Large intestine (tissue), 3 donors: ENCODE measurements at regions not wholly inside any gene's neighbourhood (a gene's known extent, or its start where the extent isn't known, plus 50 kb on each side); places are given as distances from the start of the nearest gene placed in this dataset.
"Not testable (repeated sequence)": the region's sequence is repeated elsewhere in the genome, so short reads cannot be mapped to it uniquely, and the experiment has no call there.

Experiments
- DNase-seq, 2 donors: peaks; one replicate each; pipeline versions ENCODE4 v3.0.0 to v3.0.0-alpha.2; 2013
- H3K27ac ChIP-seq: one replicate; pipeline ENCODE4 v1.5.1; 2013; ENCODE audit warnings: low read length
- H3K27me3 ChIP-seq: 2 replicates; pipeline ENCODE4 v1.6.1; 2013; ENCODE audit warnings: low read length; ENCODE audit not compliant: control insufficient read depth, insufficient read depth
- H3K36me3 ChIP-seq: 2 replicates; pipeline ENCODE4 v1.6.1; 2013; ENCODE audit warnings: low read length; ENCODE audit not compliant: control insufficient read depth, insufficient read depth
- H3K4me1 ChIP-seq: one replicate; pipeline ENCODE4 v1.6.1; 2013; ENCODE audit warnings: low read length; ENCODE audit not compliant: control insufficient read depth, insufficient read depth
- H3K4me3 ChIP-seq: one replicate; pipeline ENCODE4 v1.5.1; 2013; ENCODE audit warnings: low read length
- H3K9me3 ChIP-seq: one replicate; pipeline ENCODE4 v1.6.1; 2013; ENCODE audit warnings: mild to moderate bottlenecking, low read depth, low read length, moderate library complexity; ENCODE audit not compliant: control insufficient read depth
- WGBS: methylation state at CpG from one replicate; pipeline ENCODE4 v1.1.5; 2013; ENCODE audit warnings: low lambda C conversion rate; ENCODE audit not compliant: insufficient coverage; 5-methylcytosine and 5-hydroxymethylcytosine counted together

- H3K4me1 ChIP-seq, result no peaks in the 10 kb centered on the region
- H3K27ac ChIP-seq, result no peak overlapping the region
- no CpG with 5 or more reads among the region's 8 CpGs for WGBS
- no peak for DNase-seq
- no peaks in the 10 kb centered on the region for H3K36me3 ChIP-seq
- H3K4me3 ChIP-seq, result no peak overlapping the region
- no peaks in the 10 kb centered on the region for H3K9me3 ChIP-seq
- H3K27me3 ChIP-seq, result no peaks in the 10 kb centered on the region
These were observed 222.9 kb upstream of the KCNK2 start for GRCh38 chr1:214859647-214860046.

- no peaks in the 10 kb centered on the region for H3K4me1 ChIP-seq
- H3K9me3 ChIP-seq, result peaks cover 2% of the 10 kb centered on the region
- no peaks in the 10 kb centered on the region for H3K36me3 ChIP-seq
- H3K27ac ChIP-seq, result no peak overlapping the region
- 33% methylated on average over 1 of the region's 2 CpGs for WGBS
- H3K27me3 ChIP-seq, result no peaks in the 10 kb centered on the region
- H3K4me3 ChIP-seq, result no peak overlapping the region
- DNase-seq, result no peak
These were observed 220.9 kb upstream of the KCNK2 start for GRCh38 chr1:214861615-214862014.

- H3K4me1 ChIP-seq, result no peaks in the 10 kb centered on the region
- no peaks in the 10 kb centered on the region for H3K36me3 ChIP-seq
- no peak overlapping the region for H3K4me3 ChIP-seq
- peaks cover 2% of the 10 kb centered on the region for H3K9me3 ChIP-seq
- WGBS, result no CpG with 5 or more reads among the region's 2 CpGs
- no peaks in the 10 kb centered on the region for H3K27me3 ChIP-seq
- no peak overlapping the region for H3K27ac ChIP-seq
- DNase-seq, result no peak
These were observed 220.1 kb upstream of the KCNK2 start for GRCh38 chr1:214862421-214862820.

- Histone ChIP-seq H3K4me3 (no peak overlapping the region), H3K9me3 (peaks cover 2% of the 10 kb centered on the region), H3K27ac (no peak overlapping the region), H3K27me3 (no peaks in the 10 kb centered on the region), H3K36me3 (no peaks in the 10 kb centered on the region), H3K4me1 (no peaks in the 10 kb centered on the region)
- 100% methylated on average over 2 of the region's 3 CpGs for WGBS
- no peak for DNase-seq
These were observed 217.4 kb upstream of the KCNK2 start for GRCh38 chr1:214864896-214865688.

- H3K27me3 ChIP-seq, H3K4me1 ChIP-seq, H3K36me3 ChIP-seq, H3K4me3 ChIP-seq, H3K27ac ChIP-seq, DNase-seq, H3K9me3 ChIP-seq: not testable (repeated sequence)
- no CpG with 5 or more reads among the region's 40 CpGs for WGBS
These were observed 212.1 kb upstream of the KCNK2 start for GRCh38 chr1:214870426-214870825.

- no peaks in the 10 kb centered on the region for H3K9me3 ChIP-seq
- H3K4me3 ChIP-seq, result no peak overlapping the region
- DNase-seq, result no peak
- H3K4me1 ChIP-seq, result no peaks in the 10 kb centered on the region
- no peaks in the 10 kb centered on the region for H3K36me3 ChIP-seq
- H3K27me3 ChIP-seq, result no peaks in the 10 kb centered on the region
- H3K27ac ChIP-seq, result no peak overlapping the region
- no CpG with 5 or more reads among the region's 5 CpGs for WGBS
These were observed 201.6 kb upstream of the KCNK2 start for GRCh38 chr1:214880956-214881355.

GRCh38 chr1:214882616-214883015 is 199.9 kb upstream of the KCNK2 start:
- no peak overlapping the region for H3K27ac ChIP-seq
- no peaks in the 10 kb centered on the region for H3K9me3 ChIP-seq
- DNase-seq, result no peak
- no peaks in the 10 kb centered on the region for H3K36me3 ChIP-seq
- no peak overlapping the region for H3K4me3 ChIP-seq
- H3K27me3 ChIP-seq, result no peaks in the 10 kb centered on the region
- no peaks in the 10 kb centered on the region for H3K4me1 ChIP-seq
- 80% methylated on average over 2 of the region's 3 CpGs for WGBS

- Histone ChIP-seq H3K27ac (no peak overlapping the region), H3K36me3 (no peaks in the 10 kb centered on the region), H3K9me3 (no peaks in the 10 kb centered on the region), H3K27me3 (no peaks in the 10 kb centered on the region), H3K4me1 (no peaks in the 10 kb centered on the region), H3K4me3 (no peak overlapping the region)
- DNase-seq, result no peak
- WGBS, result 90% methylated on average over 2 of the region's 5 CpGs
These were observed 187.4 kb upstream of the KCNK2 start for GRCh38 chr1:214895011-214895600.

GRCh38 chr1:214896921-214897320 is 185.6 kb upstream of the KCNK2 start:
- no peaks in the 10 kb centered on the region for H3K27me3 ChIP-seq
- no peak overlapping the region for H3K27ac ChIP-seq
- H3K4me1 ChIP-seq, result no peaks in the 10 kb centered on the region
- H3K4me3 ChIP-seq, result no peak overlapping the region
- WGBS, result 76% methylated on average over 2 of the region's 2 CpGs
- no peaks in the 10 kb centered on the region for H3K9me3 ChIP-seq
- DNase-seq, result no peak
- no peaks in the 10 kb centered on the region for H3K36me3 ChIP-seq

GRCh38 chr1:214897581-214897980 is 185.0 kb upstream of the KCNK2 start:
- Histone ChIP-seq H3K27ac (no peak overlapping the region), H3K9me3 (no peaks in the 10 kb centered on the region), H3K27me3 (no peaks in the 10 kb centered on the region), H3K4me3 (no peak overlapping the region), H3K4me1 (no peaks in the 10 kb centered on the region), H3K36me3 (no peaks in the 10 kb centered on the region)
- DNase-seq, result no peak
- no CpG with 5 or more reads among the region's 4 CpGs for WGBS

GRCh38 chr1:214898161-214898560 is 184.4 kb upstream of the KCNK2 start:
- WGBS, result no CpG with 5 or more reads among the region's 8 CpGs
- no peaks in the 10 kb centered on the region for H3K27me3 ChIP-seq
- no peaks in the 10 kb centered on the region for H3K36me3 ChIP-seq
- H3K4me1 ChIP-seq, result no peaks in the 10 kb centered on the region
- no peak overlapping the region for H3K27ac ChIP-seq
- no peak for DNase-seq
- H3K9me3 ChIP-seq, result no peaks in the 10 kb centered on the region
- H3K4me3 ChIP-seq, result no peak overlapping the region
